WTC11 (cell line): ENCODE measurements at regions not wholly inside any gene's neighbourhood (a gene's known extent, or its start where the extent isn't known, plus 50 kb on each side); places are given as distances from the start of the nearest gene placed in this dataset.

Experiments
- ATAC-seq: fragments of 200-7000 bp; cut with Tn5 transposase; 2 replicates; pipeline ENCODE4 v1.10.0; 2021; ENCODE audit warnings: mild to moderate bottlenecking, moderate library complexity
- CTCF ChIA-PET: fragments of 300-600 bp; sonication (Branson Sonifier 250); formaldehyde crosslinking; loops from one replicate; lab custom pipeline; 2021; ENCODE audit warnings: antibody characterized with exemption; lab: Charles Lee
- POLR2A ChIA-PET: fragments of 350-600 bp; sonication (Branson Sonifier 250); formaldehyde crosslinking; loops from one replicate; lab custom pipeline; 2021; ENCODE audit warnings: antibody characterized with exemption; lab: Charles Lee
- DNase-seq: peaks from one replicate; pipeline ENCODE4 v3.0.0; 2021; ENCODE audit warnings: low spot score
- H3K27ac Mint-ChIP-seq: 2 replicates; pipeline ENCODE4 v1.8.0; 2021; ENCODE audit warnings: mixed read lengths
- H3K27me3 Mint-ChIP-seq: 2 replicates; pipeline ENCODE4 v1.8.0; 2021; ENCODE audit warnings: low read depth, mild to moderate bottlenecking, moderate library complexity, mixed read lengths
- H3K36me3 Mint-ChIP-seq: 2 replicates; pipeline ENCODE4 v1.8.0; 2021; ENCODE audit warnings: mixed read lengths
- H3K4me1 Mint-ChIP-seq: 2 replicates; pipeline ENCODE4 v1.8.0; 2022; ENCODE audit warnings: mixed read lengths
- H3K4me3 Mint-ChIP-seq: 2 replicates; pipeline ENCODE4 v1.8.0; 2021; ENCODE audit warnings: mild to moderate bottlenecking, moderate library complexity, mixed read lengths
- H3K9me3 Mint-ChIP-seq: 2 replicates; pipeline ENCODE4 v1.8.0; 2021; ENCODE audit warnings: mixed read lengths
- CBFB ChIP-seq: sonication (generic); formaldehyde crosslinking; IDR thresholded peaks from 2 replicates; pipeline ENCODE4 v1.8.1; 2022; ENCODE audit warnings: mild to moderate bottlenecking, low read depth, missing genetic modification reagents
- ESRRA ChIP-seq: sonication (generic); formaldehyde crosslinking; IDR thresholded peaks from 2 replicates; pipeline ENCODE4 v1.8.1; 2022; ENCODE audit warnings: mild to moderate bottlenecking, missing genetic modification reagents, borderline replicate concordance
- FOXJ3 ChIP-seq: sonication (generic); formaldehyde crosslinking; IDR thresholded peaks from 2 replicates; pipeline ENCODE4 v1.9.0; 2021; ENCODE audit warnings: missing genetic modification reagents, mild to moderate bottlenecking, borderline replicate concordance
- FOXK1 ChIP-seq: sonication (generic); formaldehyde crosslinking; IDR thresholded peaks from 2 replicates; pipeline ENCODE4 v1.8.0; 2022; ENCODE audit warnings: mild to moderate bottlenecking, moderate library complexity, missing genetic modification reagents
- GTF2I ChIP-seq: fragments of 250-450 bp; sonication (Bioruptor Pico); conservative IDR thresholded peaks from 2 replicates; pipeline ENCODE4 v1.4.0; 2021; ENCODE audit warnings: mild to moderate bottlenecking
- HMGA2 ChIP-seq: fragments of 250-450 bp; sonication (Bioruptor Pico); IDR thresholded peaks from 2 replicates; pipeline ENCODE4 v1.4.0; 2021; ENCODE audit warnings: mild to moderate bottlenecking, moderate library complexity
- JAZF1 ChIP-seq: fragments of 250-450 bp; sonication (Bioruptor Pico); IDR thresholded peaks from 2 replicates; pipeline ENCODE4 v1.9.0; 2021; ENCODE audit warnings: moderate library complexity, mild to moderate bottlenecking, inconsistent platforms
- MYBL2 ChIP-seq: sonication (generic); formaldehyde crosslinking; IDR thresholded peaks from 2 replicates; pipeline ENCODE4 v1.8.1; 2023; ENCODE audit warnings: mild to moderate bottlenecking, moderate library complexity, missing genetic modification reagents
- NFE2L1 ChIP-seq: sonication (generic); formaldehyde crosslinking; IDR thresholded peaks from 2 replicates; pipeline ENCODE4 v1.8.1; 2023; ENCODE audit warnings: missing genetic modification reagents
- NR1H2 ChIP-seq: sonication (generic); formaldehyde crosslinking; IDR thresholded peaks from 2 replicates; pipeline ENCODE4 v1.9.0; 2021; ENCODE audit warnings: mild to moderate bottlenecking, moderate library complexity, missing genetic modification reagents
- OVOL2 ChIP-seq: fragments of 250-450 bp; sonication (Bioruptor Pico); IDR thresholded peaks from 2 replicates; pipeline ENCODE4 v1.9.0; 2021; ENCODE audit warnings: mild to moderate bottlenecking, borderline replicate concordance
- SMAD4 ChIP-seq: sonication (generic); formaldehyde crosslinking; IDR thresholded peaks from 2 replicates; pipeline ENCODE4 v1.8.0; 2022; ENCODE audit warnings: mild to moderate bottlenecking, missing genetic modification reagents
- SOX15 ChIP-seq: fragments of 250-450 bp; sonication (Bioruptor Pico); IDR thresholded peaks from 2 replicates; pipeline ENCODE4 v1.9.0; 2021; ENCODE audit warnings: mild to moderate bottlenecking
- STAT6 ChIP-seq: sonication (generic); formaldehyde crosslinking; conservative IDR thresholded peaks from 2 replicates; pipeline ENCODE4 v1.8.1; 2023; ENCODE audit warnings: mild to moderate bottlenecking, low read depth, missing genetic modification reagents, moderate library complexity
- ZNF232 ChIP-seq: sonication (generic); formaldehyde crosslinking; IDR thresholded peaks from 2 replicates; pipeline ENCODE4 v1.8.0; 2022; ENCODE audit warnings: mild to moderate bottlenecking, missing genetic modification reagents
- ZNF263 ChIP-seq: sonication (generic); formaldehyde crosslinking; IDR thresholded peaks from 2 replicates; pipeline ENCODE4 v1.8.1; 2022; ENCODE audit warnings: low read depth, mild to moderate bottlenecking, moderate library complexity, missing genetic modification reagents
- ZNF416 ChIP-seq: fragments of 250-450 bp; sonication (Bioruptor Pico); IDR thresholded peaks from 2 replicates; pipeline ENCODE4 v1.9.0; 2021; ENCODE audit warnings: mild to moderate bottlenecking, inconsistent platforms
- ZNF671 ChIP-seq: fragments of 250-450 bp; sonication (Bioruptor Pico); IDR thresholded peaks from 2 replicates; pipeline ENCODE4 v1.8.0; 2021; ENCODE audit warnings: mild to moderate bottlenecking
- TF ChIP-seq, protein P1 (sequence below): sonication (generic); formaldehyde crosslinking; IDR thresholded peaks from 2 replicates; pipeline ENCODE4 v1.8.0; 2022; ENCODE audit warnings: mild to moderate bottlenecking, missing genetic modification reagents
- TF ChIP-seq, protein P2 (sequence below): fragments of 250-450 bp; sonication (Bioruptor Pico); conservative IDR thresholded peaks from 2 replicates; pipeline ENCODE4 v1.9.0; 2021; ENCODE audit warnings: mild to moderate bottlenecking

GRCh38 chr2:51413726-51414125 lies 381.8 kb upstream of the NRXN1 start:
- no peaks in the 10 kb centered on the region for H3K27me3 Mint-ChIP-seq
- H3K4me3 Mint-ChIP-seq: no peak overlapping the region
- H3K9me3 Mint-ChIP-seq: no peaks in the 10 kb centered on the region

GRCh38 chr2:51410331-51410730 lies 378.4 kb upstream of the NRXN1 start:
- Mint-ChIP-seq H3K9me3 (no peaks in the 10 kb centered on the region), H3K4me3 (no peak overlapping the region), H3K27me3 (no peaks in the 10 kb centered on the region)
- no peak for DNase-seq
- ChIA-PET POLR2A (no interaction called here), CTCF (no interaction called here)
- TF ChIP-seq OVOL2 (CRISPR knock-in tag): no peak
- TF ChIP-seq ZNF671 (CRISPR knock-in tag): no peak
- no peak for TF ChIP-seq MYBL2 (CRISPR knock-in tag)
- TF ChIP-seq ZNF416 (CRISPR knock-in tag): no peak
- no peak for TF ChIP-seq ZNF232 (CRISPR knock-in tag)
- no peak for TF ChIP-seq SOX15 (CRISPR knock-in tag)
- TF ChIP-seq JAZF1 (CRISPR knock-in tag): no peak
- TF ChIP-seq FOXJ3: no peak
- no peak for TF ChIP-seq CBFB (CRISPR knock-in tag)
- TF ChIP-seq, protein P1, sequence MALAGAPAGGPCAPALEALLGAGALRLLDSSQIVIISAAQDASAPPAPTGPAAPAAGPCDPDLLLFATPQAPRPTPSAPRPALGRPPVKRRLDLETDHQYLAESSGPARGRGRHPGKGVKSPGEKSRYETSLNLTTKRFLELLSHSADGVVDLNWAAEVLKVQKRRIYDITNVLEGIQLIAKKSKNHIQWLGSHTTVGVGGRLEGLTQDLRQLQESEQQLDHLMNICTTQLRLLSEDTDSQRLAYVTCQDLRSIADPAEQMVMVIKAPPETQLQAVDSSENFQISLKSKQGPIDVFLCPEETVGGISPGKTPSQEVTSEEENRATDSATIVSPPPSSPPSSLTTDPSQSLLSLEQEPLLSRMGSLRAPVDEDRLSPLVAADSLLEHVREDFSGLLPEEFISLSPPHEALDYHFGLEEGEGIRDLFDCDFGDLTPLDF (CRISPR knock-in tag): no peak
- TF ChIP-seq, all 79 proteins: peak for 0
- no peak for ATAC-seq
- H3K4me1 Mint-ChIP-seq: peaks cover 9% of the 10 kb centered on the region
- H3K27ac Mint-ChIP-seq: no peak overlapping the region
- H3K36me3 Mint-ChIP-seq: no peaks in the 10 kb centered on the region

More at GRCh38 chr2:51413726-51414125, 381.8 kb upstream of the NRXN1 start:
- ChIA-PET POLR2A (no interaction called here), CTCF (no interaction called here)
- H3K36me3 Mint-ChIP-seq: no peaks in the 10 kb centered on the region
- DNase-seq (no peak), ATAC-seq (no peak)
- peaks cover 9% of the 10 kb centered on the region for H3K4me1 Mint-ChIP-seq
- no peak overlapping the region for H3K27ac Mint-ChIP-seq
- no peak for TF ChIP-seq SMAD4
- no peak for TF ChIP-seq GTF2I
- no peak for TF ChIP-seq ZNF263 (CRISPR knock-in tag)

DNA sequence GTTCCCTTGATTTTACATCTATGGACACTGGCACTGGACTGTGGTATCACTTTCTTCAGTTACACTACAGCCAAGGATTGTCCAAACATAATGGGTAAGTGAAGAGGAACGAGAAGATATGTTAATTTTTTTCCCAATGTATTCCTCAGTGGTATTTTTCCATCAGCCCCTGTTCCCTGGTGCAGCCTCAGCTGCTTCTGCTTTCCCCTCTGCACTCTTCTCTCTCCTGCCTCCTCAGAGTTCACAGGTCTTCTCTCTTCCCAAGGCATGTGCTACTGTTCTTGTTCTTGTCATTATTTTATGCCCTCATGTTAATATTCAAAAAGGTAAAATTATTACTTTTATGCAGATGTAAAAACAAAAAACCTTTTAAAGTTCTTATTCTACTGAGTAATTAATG lies 378.0 kb upstream of the NRXN1 start:
- Mint-ChIP-seq H3K4me1 (peaks cover 9% of the 10 kb centered on the region), H3K27ac (no peak overlapping the region), H3K27me3 (no peaks in the 10 kb centered on the region), H3K36me3 (no peaks in the 10 kb centered on the region), H3K4me3 (no peak overlapping the region), H3K9me3 (no peaks in the 10 kb centered on the region)
- ATAC-seq: peak; percentile 61
- DNase-seq: no peak
- no peak for TF ChIP-seq HMGA2
- TF ChIP-seq, protein P2, sequence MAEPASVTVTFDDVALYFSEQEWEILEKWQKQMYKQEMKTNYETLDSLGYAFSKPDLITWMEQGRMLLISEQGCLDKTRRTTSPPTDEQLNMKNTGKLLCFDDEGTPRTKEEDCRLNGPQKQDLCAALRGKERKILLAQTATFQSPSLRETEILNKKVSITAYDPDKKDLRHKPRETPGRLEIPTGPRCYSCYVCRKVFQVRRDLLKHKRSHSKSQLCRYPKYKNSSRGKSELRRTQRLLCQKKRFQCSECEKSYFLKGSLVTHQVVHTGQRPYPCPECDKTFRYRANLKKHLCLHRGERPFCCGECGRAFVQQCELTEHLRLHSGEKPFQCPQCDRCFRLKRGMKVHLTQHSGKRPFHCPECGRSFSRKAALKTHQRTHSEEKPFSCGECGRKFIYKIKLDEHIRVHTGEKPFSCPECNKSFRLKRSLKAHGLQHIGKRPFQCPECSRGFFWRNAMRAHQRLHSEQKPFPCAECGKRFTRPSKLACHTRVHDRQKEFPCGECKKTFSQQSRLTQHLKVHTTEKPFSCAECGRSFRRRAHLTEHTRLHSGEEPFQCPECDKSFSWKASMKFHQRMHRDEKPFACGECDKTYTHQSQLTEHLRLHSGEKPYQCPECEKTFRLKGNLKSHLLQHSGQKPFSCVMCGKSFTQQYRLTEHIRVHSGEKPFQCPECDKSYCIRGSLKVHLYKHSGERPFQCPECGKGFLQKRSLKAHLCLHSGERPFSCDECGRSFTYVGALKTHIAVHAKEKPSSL (CRISPR knock-in tag): no peak
- no peak for TF ChIP-seq NR1H2 (CRISPR knock-in tag)
- POLR2A ChIA-PET: no interaction called here
- CTCF ChIA-PET: interaction anchor here (0.7 kb wide), 1 partner anchor 15 kb away, joined by 3 read pairs; no protein-coding TSS in a partner anchor

DNA sequence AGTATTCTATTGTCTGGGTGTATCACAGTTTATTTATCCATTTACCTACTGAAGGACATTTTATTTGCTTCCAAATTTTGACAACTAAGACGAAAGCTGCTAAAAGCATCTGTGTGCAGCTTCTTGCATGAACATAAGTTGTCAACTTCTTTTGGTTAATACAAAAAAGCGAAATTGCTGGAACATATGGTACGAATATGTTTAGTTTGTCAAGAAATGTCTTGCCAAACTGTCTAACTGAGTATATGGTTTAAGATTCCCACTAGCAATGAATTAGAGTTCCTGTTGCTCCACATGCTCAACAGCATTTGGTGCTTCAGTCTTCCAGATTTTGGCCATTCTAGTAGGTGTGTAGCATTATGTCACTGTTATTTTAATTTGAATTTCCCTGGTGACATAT lies 372.3 kb upstream of the NRXN1 start:
- no peaks in the 10 kb centered on the region for H3K4me1 Mint-ChIP-seq
- no peaks in the 10 kb centered on the region for H3K27me3 Mint-ChIP-seq
- no peaks in the 10 kb centered on the region; the same call in 1 of the 2 replicates for H3K9me3 Mint-ChIP-seq
- H3K4me3 Mint-ChIP-seq: no peak overlapping the region
- ChIA-PET CTCF (no interaction called here), POLR2A (no interaction called here)
- H3K36me3 Mint-ChIP-seq: no peaks in the 10 kb centered on the region
- no peak overlapping the region for H3K27ac Mint-ChIP-seq
- ATAC-seq (no peak), DNase-seq (no peak)
- TF ChIP-seq, protein P2 (CRISPR knock-in tag): no peak
- TF ChIP-seq NFE2L1 (no peak), JAZF1 (CRISPR knock-in tag) (no peak), FOXK1 (CRISPR knock-in tag) (no peak), STAT6 (CRISPR knock-in tag) (no peak), ESRRA (CRISPR knock-in tag) (no peak)
- TF ChIP-seq, protein P1 (CRISPR knock-in tag): no peak
